CD14-positive monocyte (primary cell): ENCODE measurements at regions not wholly inside any gene's neighbourhood (a gene's known extent, or its start where the extent isn't known, plus 50 kb on each side); places are given as distances from the start of the nearest gene placed in this dataset.

Source experiments
- DNase-seq, 3 donors: peaks; one replicate each; pipeline ENCODE4 v3.0.0-alpha.2; 2011 to 2022
- H2AFZ ChIP-seq: 2 replicates; pipeline ENCODE4 v1.6.0; 2012; ENCODE audit warnings: mild to moderate bottlenecking, low read depth, low read length, inconsistent platforms; ENCODE audit not compliant: insufficient read depth, poor library complexity, severe bottlenecking
- H3K27ac ChIP-seq, 2 donors: 1 replicate in 1 of 2; 2 replicates in 1 of 2; pipeline ENCODE4 v1.5.1; 2012 to 2013; ENCODE audit warnings: low read length in 2 of 2, control low read depth in 1 of 2, inconsistent platforms in 1 of 2, low read depth in 1 of 2, mild to moderate bottlenecking in 1 of 2
- H3K27me3 ChIP-seq, 2 donors: one replicate each; pipeline versions ENCODE4 v1.6.0 to v1.6.1; 2011 to 2013; ENCODE audit warnings: low read length in 2 of 2; ENCODE audit not compliant: control insufficient read depth in 2 of 2, insufficient read depth in 2 of 2
- H3K36me3 ChIP-seq, 2 donors: replicated peaks in 1 of 2; 1 replicate in 1 of 2; 2 replicates in 1 of 2; pipeline versions ENCODE4 v1.5.1 to v1.6.1; 2012 to 2013; ENCODE audit warnings: low read length in 2 of 2, control low read depth in 1 of 2, inconsistent platforms in 1 of 2, mild to moderate bottlenecking in 1 of 2; ENCODE audit not compliant: insufficient read depth in 2 of 2, control insufficient read depth in 1 of 2
- H3K4me1 ChIP-seq, 2 donors: 1 replicate in 1 of 2; 2 replicates in 1 of 2; pipeline versions ENCODE4 v1.5.1 to v1.6.1; 2012 to 2013; ENCODE audit warnings: low read length in 2 of 2, control low read depth in 1 of 2, inconsistent platforms in 1 of 2, mild to moderate bottlenecking in 1 of 2, moderate library complexity in 1 of 2; ENCODE audit not compliant: insufficient read depth in 2 of 2, control insufficient read depth in 1 of 2
- H3K4me2 ChIP-seq: replicated peaks from 2 replicates; pipeline ENCODE3; 2012; ENCODE audit warnings: low read length, moderate library complexity, mild to moderate bottlenecking; ENCODE audit not compliant: poor library complexity, severe bottlenecking; ENCODE audit errors: extremely low read depth
- H3K4me3 ChIP-seq, 3 experiments: fragments of 200-600 bp in 1 of 3; sonication (generic) in 1 of 3; replicated peaks in 1 of 3; 1 replicate in 2 of 3; 2 replicates in 1 of 3; pipeline ENCODE4 v1.5.1; 2011 to 2013; ENCODE audit warnings: low read length in 3 of 3, mild to moderate bottlenecking in 3 of 3, control low read depth in 2 of 3, low read depth in 2 of 3, inconsistent platforms in 1 of 3, moderate library complexity in 1 of 3
- H3K79me2 ChIP-seq: 2 replicates; pipeline ENCODE4 v1.6.0; 2012; ENCODE audit warnings: mild to moderate bottlenecking, control low read depth, inconsistent platforms, low read length, moderate library complexity; ENCODE audit not compliant: insufficient read depth
- H3K9ac ChIP-seq: 2 replicates; pipeline ENCODE4 v1.6.0; 2017; ENCODE audit warnings: low read length, mild to moderate bottlenecking; ENCODE audit not compliant: insufficient read depth, poor library complexity, severe bottlenecking
- H3K9me3 ChIP-seq, 2 donors: replicated peaks in 1 of 2; 1 replicate in 1 of 2; 2 replicates in 1 of 2; pipeline versions ENCODE4 v1.5.1 to v1.6.1; 2012 to 2013; ENCODE audit warnings: low read length in 2 of 2, control low read depth in 1 of 2; ENCODE audit not compliant: control insufficient read depth in 1 of 2, insufficient read depth in 1 of 2
- H4K20me1 ChIP-seq: 2 replicates; pipeline ENCODE4 v1.6.0; 2012; ENCODE audit warnings: mild to moderate bottlenecking, low read length, control low read depth, moderate library complexity; ENCODE audit not compliant: insufficient read depth
- H3K27ac Mint-ChIP-seq, 7 donors: one replicate each; pipeline ENCODE4 v1.8.0; 2020; ENCODE audit warnings: mild to moderate bottlenecking in 7 of 7, mixed read lengths in 7 of 7, moderate library complexity in 6 of 7, inconsistent platforms in 2 of 7
- H3K27me3 Mint-ChIP-seq, 3 donors: one replicate each; pipeline ENCODE4 v1.8.0; 2021 to 2022; ENCODE audit warnings: low read depth in 3 of 3, mild to moderate bottlenecking in 3 of 3, mixed read lengths in 3 of 3, moderate library complexity in 3 of 3, inconsistent platforms in 1 of 3
- H3K36me3 Mint-ChIP-seq, 2 donors: one replicate each; pipeline ENCODE4 v1.8.0; 2020; ENCODE audit warnings: mixed read lengths in 2 of 2, inconsistent platforms in 1 of 2, mild to moderate bottlenecking in 1 of 2
- H3K4me1 Mint-ChIP-seq: one replicate; pipeline ENCODE4 v1.8.0; 2020; ENCODE audit warnings: mild to moderate bottlenecking, mixed read lengths
- H3K4me3 Mint-ChIP-seq, 2 donors: one replicate each; pipeline ENCODE4 v1.8.0; 2020; ENCODE audit warnings: mild to moderate bottlenecking in 2 of 2, mixed read lengths in 2 of 2, moderate library complexity in 1 of 2
- H3K9me3 Mint-ChIP-seq, 7 donors: one replicate each; pipeline ENCODE4 v1.8.0; 2020 to 2022; ENCODE audit warnings: mixed read lengths in 7 of 7, mild to moderate bottlenecking in 6 of 7, moderate library complexity in 6 of 7, inconsistent platforms in 2 of 7
- WGBS: methylation state at CpG from one replicate; pipeline ENCODE4 v1.1.5; 2013; ENCODE audit warnings: missing lambda C conversion rate; ENCODE audit not compliant: insufficient coverage; 5-methylcytosine and 5-hydroxymethylcytosine counted together
- intact Hi-C, 2 donors: fragments of 100-400 bp; cut with micrococcal nuclease; formaldehyde crosslinking; loops; one replicate each; pipeline versions ENCODE4 v1.15.0 to v1.15.1; 2023
- TF ChIP-seq, protein P1 (sequence below): fragments of 200-600 bp; IDR thresholded peaks from one replicate; pipeline ENCODE4 v1.8.0; 2022; ENCODE audit warnings: antibody characterized with exemption, mild to moderate bottlenecking

DNA sequence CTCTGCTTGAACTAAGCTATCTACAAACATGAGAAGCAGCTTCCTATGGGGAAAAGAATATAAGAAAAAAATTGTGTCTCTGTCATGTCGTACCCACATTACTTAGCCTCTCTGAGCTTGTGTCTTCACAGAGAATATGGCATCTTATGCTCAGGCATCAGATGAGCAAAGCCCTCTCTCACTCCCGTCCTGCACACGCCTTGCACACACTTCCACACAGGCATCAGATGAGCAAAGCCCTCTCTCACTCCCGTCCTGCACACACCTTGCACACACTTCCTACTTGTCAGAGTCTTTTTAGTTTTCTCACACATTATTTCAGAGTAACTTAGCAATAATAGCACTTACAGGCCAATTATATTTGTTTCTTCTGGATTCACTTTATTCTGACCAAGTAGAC lies 79.0 kb upstream of the DUSP22 start:
- Histone ChIP-seq H3K4me3 (no peak overlapping the region), H3K4me2 (no peak overlapping the region), H3K27me3 (peaks cover 0 to 6% of the 10 kb centered on the region in 2 donors), H3K27ac (no peak overlapping the region), H3K79me2 (no peaks in the 10 kb centered on the region), H3K4me1 (peaks cover 10 to 12% of the 10 kb centered on the region in 2 donors), H3K36me3 (no peaks in the 10 kb centered on the region), H3K9me3 (peaks cover 0 to 9% of the 10 kb centered on the region in 2 donors), H3K9ac (no peak overlapping the region), H4K20me1 (no peaks in the 10 kb centered on the region), H2AFZ (no peak overlapping the region)
- TF ChIP-seq, protein P1, sequence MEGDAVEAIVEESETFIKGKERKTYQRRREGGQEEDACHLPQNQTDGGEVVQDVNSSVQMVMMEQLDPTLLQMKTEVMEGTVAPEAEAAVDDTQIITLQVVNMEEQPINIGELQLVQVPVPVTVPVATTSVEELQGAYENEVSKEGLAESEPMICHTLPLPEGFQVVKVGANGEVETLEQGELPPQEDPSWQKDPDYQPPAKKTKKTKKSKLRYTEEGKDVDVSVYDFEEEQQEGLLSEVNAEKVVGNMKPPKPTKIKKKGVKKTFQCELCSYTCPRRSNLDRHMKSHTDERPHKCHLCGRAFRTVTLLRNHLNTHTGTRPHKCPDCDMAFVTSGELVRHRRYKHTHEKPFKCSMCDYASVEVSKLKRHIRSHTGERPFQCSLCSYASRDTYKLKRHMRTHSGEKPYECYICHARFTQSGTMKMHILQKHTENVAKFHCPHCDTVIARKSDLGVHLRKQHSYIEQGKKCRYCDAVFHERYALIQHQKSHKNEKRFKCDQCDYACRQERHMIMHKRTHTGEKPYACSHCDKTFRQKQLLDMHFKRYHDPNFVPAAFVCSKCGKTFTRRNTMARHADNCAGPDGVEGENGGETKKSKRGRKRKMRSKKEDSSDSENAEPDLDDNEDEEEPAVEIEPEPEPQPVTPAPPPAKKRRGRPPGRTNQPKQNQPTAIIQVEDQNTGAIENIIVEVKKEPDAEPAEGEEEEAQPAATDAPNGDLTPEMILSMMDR, result no peak
- H3K4me3 Mint-ChIP-seq, result no peak overlapping the region
- H3K9me3 Mint-ChIP-seq, result peaks cover 7 to 12% (median 9%) of the 10 kb centered on the region in 7 donors
- peaks cover 14 to 23% (median 16%) of the 10 kb centered on the region in 3 donors for H3K27me3 Mint-ChIP-seq
- peaks cover 21% of the 10 kb centered on the region for H3K4me1 Mint-ChIP-seq
- intact Hi-C loops, result no loop called here
- 82% methylated on average over 4 of the region's 4 CpGs for WGBS
- DNase-seq, result no peak
- H3K27ac Mint-ChIP-seq, result no peak overlapping the region
- H3K36me3 Mint-ChIP-seq, result no peaks in the 10 kb centered on the region

DNA sequence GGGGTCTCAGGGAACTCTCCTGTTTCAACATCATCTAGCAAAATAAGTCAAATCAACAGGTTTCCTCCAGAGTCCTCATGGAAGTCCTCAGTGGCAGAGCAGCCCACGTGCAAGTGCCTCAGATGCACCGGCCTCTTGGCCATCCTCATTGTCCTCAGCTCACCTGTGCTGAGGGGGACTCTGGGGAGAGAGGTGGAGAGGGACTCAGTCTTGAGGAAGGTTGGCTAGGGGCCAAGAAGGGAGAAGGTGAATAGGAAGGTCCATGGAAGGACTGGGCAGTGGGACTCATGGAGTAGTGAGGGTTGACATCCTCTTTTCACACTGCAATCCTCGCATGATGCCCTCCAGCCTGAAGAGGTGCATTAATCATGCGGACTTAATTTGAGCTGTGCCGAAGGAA lies 77.9 kb upstream of the DUSP22 start:
- no peak for DNase-seq
- Mint-ChIP-seq H3K27me3 (peaks cover 9 to 17% (median 9%) of the 10 kb centered on the region in 3 donors), H3K4me1 (peaks cover 17% of the 10 kb centered on the region), H3K27ac (no peak overlapping the region), H3K36me3 (no peaks in the 10 kb centered on the region), H3K9me3 (peaks cover 7 to 12% (median 9%) of the 10 kb centered on the region in 7 donors), H3K4me3 (no peak overlapping the region)
- H3K4me3 ChIP-seq, result no peak overlapping the region
- no peak overlapping the region for H3K9ac ChIP-seq
- peaks cover 8 to 10% of the 10 kb centered on the region in 2 donors for H3K4me1 ChIP-seq
- no peak overlapping the region for H2AFZ ChIP-seq
- 100% methylated on average over 4 of the region's 5 CpGs for WGBS
- intact Hi-C loops, result no loop called here
- H4K20me1 ChIP-seq, result no peaks in the 10 kb centered on the region
- no peaks in the 10 kb centered on the region for H3K79me2 ChIP-seq
- H3K27ac ChIP-seq, result no peak overlapping the region
- H3K36me3 ChIP-seq, result no peaks in the 10 kb centered on the region
- peaks cover 0 to 9% of the 10 kb centered on the region in 2 donors for H3K9me3 ChIP-seq
- H3K4me2 ChIP-seq, result no peak overlapping the region
- no peaks in the 10 kb centered on the region for H3K27me3 ChIP-seq
- TF ChIP-seq, protein P1, result no peak
